Testis (tissue), 2 donors: ENCODE measurements at regions not wholly inside any gene's neighbourhood (a gene's known extent, or its start where the extent isn't known, plus 50 kb on each side); places are given as distances from the start of the nearest gene placed in this dataset.

Experiments used
- DNase-seq: peaks from one replicate; pipeline ENCODE4 v3.0.0-alpha.2; 2019
- H3K27ac ChIP-seq, 2 donors: fragments of 200-600 bp; sonication (generic); one replicate each; pipeline ENCODE4 v1.5.1; 2019
- H3K27me3 ChIP-seq: fragments of 200-600 bp; sonication (generic); one replicate; pipeline ENCODE4 v1.5.1; 2019
- H3K36me3 ChIP-seq: fragments of 200-600 bp; sonication (generic); one replicate; pipeline ENCODE4 v1.5.1; 2017; ENCODE audit warnings: low read depth; ENCODE audit errors: missing control alignments
- H3K4me1 ChIP-seq: fragments of 200-600 bp; sonication (generic); one replicate; pipeline ENCODE4 v1.5.1; 2019
- H3K4me3 ChIP-seq, 2 donors: fragments of 200-600 bp; sonication (generic); one replicate each; pipeline ENCODE4 v1.5.1; 2017 to 2019
- H3K9me3 ChIP-seq: fragments of 200-600 bp; sonication (generic); one replicate; pipeline ENCODE4 v1.5.1; 2017
- POLR2A ChIP-seq: fragments of 450-650 bp; IDR thresholded peaks from one replicate; pipeline ENCODE4 v1.6.1; 2017; ENCODE audit warnings: antibody characterized with exemption, mild to moderate bottlenecking, moderate library complexity
- WGBS, 2 donors: methylation state at CpG; one replicate each; pipeline ENCODE4 v1.1.5; 2018; 5-methylcytosine and 5-hydroxymethylcytosine counted together
- intact Hi-C: fragments of 100-400 bp; cut with DNase I; formaldehyde crosslinking; loops from one replicate; pipeline ENCODE4 v1.15.1; 2023; ENCODE audit warnings: low total_unique reads
- TF ChIP-seq, protein P1 (sequence below), 3 experiments: fragments of 450-650 bp in 2 of 3; fragments of 200-600 bp in 1 of 3; sonication (generic) in 1 of 3; IDR thresholded peaks; one replicate each; pipeline ENCODE4 v1.5.1; 2016 to 2019; ENCODE audit warnings: antibody characterized with exemption in 3 of 3, mild to moderate bottlenecking in 2 of 3, moderate library complexity in 1 of 3

GRCh38 chr6:113599444-113599843 is 257.7 kb upstream of the MARCKS start:
- no peaks in the 10 kb centered on the region for H3K36me3 ChIP-seq
- H3K4me3 ChIP-seq, result no peak overlapping the region
- no peak for TF ChIP-seq POLR2A
- TF ChIP-seq, protein P1, sequence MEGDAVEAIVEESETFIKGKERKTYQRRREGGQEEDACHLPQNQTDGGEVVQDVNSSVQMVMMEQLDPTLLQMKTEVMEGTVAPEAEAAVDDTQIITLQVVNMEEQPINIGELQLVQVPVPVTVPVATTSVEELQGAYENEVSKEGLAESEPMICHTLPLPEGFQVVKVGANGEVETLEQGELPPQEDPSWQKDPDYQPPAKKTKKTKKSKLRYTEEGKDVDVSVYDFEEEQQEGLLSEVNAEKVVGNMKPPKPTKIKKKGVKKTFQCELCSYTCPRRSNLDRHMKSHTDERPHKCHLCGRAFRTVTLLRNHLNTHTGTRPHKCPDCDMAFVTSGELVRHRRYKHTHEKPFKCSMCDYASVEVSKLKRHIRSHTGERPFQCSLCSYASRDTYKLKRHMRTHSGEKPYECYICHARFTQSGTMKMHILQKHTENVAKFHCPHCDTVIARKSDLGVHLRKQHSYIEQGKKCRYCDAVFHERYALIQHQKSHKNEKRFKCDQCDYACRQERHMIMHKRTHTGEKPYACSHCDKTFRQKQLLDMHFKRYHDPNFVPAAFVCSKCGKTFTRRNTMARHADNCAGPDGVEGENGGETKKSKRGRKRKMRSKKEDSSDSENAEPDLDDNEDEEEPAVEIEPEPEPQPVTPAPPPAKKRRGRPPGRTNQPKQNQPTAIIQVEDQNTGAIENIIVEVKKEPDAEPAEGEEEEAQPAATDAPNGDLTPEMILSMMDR (IDR thresholded peaks at IDR 0.05), result no peak
- H3K27me3 ChIP-seq, result no peaks in the 10 kb centered on the region
- no peaks in the 10 kb centered on the region for H3K9me3 ChIP-seq
- no peak overlapping the region for H3K27ac ChIP-seq
- H3K4me1 ChIP-seq, result peaks cover 10% of the 10 kb centered on the region
- DNase-seq, result no peak
- intact Hi-C loops, result no loop called here

DNA sequence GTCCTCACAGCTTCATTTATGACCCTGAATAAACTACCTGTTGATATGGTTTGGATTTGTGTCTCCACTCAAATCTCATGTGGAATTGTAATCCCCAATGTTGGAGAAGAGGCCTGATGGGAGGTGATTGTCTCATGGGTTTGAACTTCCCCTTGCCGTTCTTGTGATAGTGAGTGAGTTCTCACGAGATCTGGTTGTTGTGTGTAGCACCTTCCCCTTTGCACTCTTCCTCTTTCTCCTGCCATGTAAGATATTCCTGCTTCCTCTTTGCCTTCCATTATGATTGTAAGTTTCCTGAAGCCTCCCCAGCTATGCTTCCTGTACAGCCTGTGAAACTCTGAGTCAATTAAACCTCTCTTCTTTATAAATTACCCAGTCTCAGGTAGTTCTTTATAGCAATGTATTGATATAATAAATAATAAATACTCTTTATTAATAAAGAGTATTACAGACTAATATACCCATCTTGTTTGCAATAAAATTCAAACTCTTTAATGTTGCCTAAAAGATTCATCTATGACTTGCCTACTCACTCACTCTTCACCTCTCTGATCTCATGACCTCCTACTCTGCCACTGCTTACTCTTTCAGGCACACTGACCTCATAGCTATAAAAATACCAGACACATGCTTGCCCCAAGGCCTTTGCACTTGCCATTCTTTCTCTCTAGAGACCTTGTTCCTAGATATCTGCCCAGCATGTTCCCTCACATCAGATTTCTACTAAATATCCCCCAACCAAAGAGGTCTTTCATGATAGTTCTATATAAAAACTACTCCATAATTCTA is 256.4 kb upstream of the MARCKS start:
- Histone ChIP-seq H3K4me3 (no peak overlapping the region), H3K27me3 (no peaks in the 10 kb centered on the region), H3K36me3 (no peaks in the 10 kb centered on the region), H3K9me3 (no peaks in the 10 kb centered on the region), H3K4me1 (peaks cover 10% of the 10 kb centered on the region), H3K27ac (no peak overlapping the region)
- intact Hi-C loops, result no loop called here
- WGBS, 2 donors, result 90 to 92% methylated on average over 2 of the region's 2 CpGs
- TF ChIP-seq, protein P1 (IDR thresholded peaks at IDR 0.05), result no peak
- TF ChIP-seq POLR2A, result no peak
- DNase-seq, result no peak

DNA sequence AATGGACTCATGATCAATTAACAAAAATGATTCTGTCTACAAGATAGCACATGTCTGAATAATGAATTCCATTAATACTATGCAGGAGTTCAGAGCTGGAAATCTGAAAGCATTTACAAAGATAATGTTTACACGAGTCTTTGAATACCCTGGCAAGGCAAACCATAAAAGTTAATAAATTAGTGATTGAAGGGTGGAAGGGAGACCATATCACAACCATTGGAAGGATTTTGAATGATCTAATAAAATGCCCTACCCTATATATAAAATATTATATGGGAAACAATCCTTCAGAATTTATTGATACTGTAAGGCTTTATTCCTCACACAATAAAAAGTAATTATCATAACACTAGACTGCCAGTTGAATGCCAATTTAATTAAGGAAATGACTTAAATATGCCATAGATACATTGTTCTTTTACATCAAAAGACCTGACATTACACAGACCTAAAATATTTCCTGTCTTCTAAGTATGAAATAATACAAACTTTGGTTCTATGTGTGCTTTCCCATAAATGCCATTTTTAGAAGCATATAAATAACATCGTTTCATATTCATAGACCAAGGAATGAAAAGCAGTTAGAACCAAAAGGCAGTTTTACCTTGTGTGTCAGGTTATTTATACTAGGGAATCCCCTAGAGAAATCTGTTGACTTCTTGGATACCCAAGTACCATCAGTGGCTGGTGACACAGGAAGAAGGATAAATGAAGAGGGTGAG is 249.2 kb upstream of the MARCKS start:
- 80 to 84% methylated on average over 2 of the region's 2 CpGs for WGBS, 2 donors
- no peak for DNase-seq
- peaks cover 6% of the 10 kb centered on the region for H3K4me1 ChIP-seq
- intact Hi-C loops, result no loop called here
- H3K27me3 ChIP-seq, result no peaks in the 10 kb centered on the region
- no peak overlapping the region for H3K27ac ChIP-seq
- H3K4me3 ChIP-seq, result no peak overlapping the region
- no peaks in the 10 kb centered on the region for H3K36me3 ChIP-seq
- H3K9me3 ChIP-seq, result no peaks in the 10 kb centered on the region
- TF ChIP-seq, protein P1 (IDR thresholded peaks at IDR 0.05), result no peak
- TF ChIP-seq POLR2A, result no peak

- DNase-seq, result no peak
- intact Hi-C loops, result no loop called here
- no peaks in the 10 kb centered on the region for H3K36me3 ChIP-seq
- H3K9me3 ChIP-seq, result no peaks in the 10 kb centered on the region
- H3K27me3 ChIP-seq, result no peaks in the 10 kb centered on the region
- H3K27ac ChIP-seq, result no peak overlapping the region
- no peak overlapping the region for H3K4me3 ChIP-seq
- H3K4me1 ChIP-seq, result peaks cover 6% of the 10 kb centered on the region
- 54 to 67% methylated on average over 4 of the region's 4 CpGs for WGBS, 2 donors
- TF ChIP-seq, protein P1 (IDR thresholded peaks at IDR 0.05), result no peak
- no peak for TF ChIP-seq POLR2A
Measured at GRCh38 chr6:113610377-113610988, 246.7 kb upstream of the MARCKS start.
